Fibroblast of skin of back (primary cell): ENCODE measurements at regions not wholly inside any gene's neighbourhood (a gene's known extent, or its start where the extent isn't known, plus 50 kb on each side); places are given as distances from the start of the nearest gene placed in this dataset.
"Not testable (repeated sequence)": the region's sequence is repeated elsewhere in the genome, so short reads cannot be mapped to it uniquely, and the experiment has no call there.

ENCODE experiments used
- DNase-seq: peaks from one replicate; pipeline ENCODE4 v3.0.0-alpha.2; 2013

DNA sequence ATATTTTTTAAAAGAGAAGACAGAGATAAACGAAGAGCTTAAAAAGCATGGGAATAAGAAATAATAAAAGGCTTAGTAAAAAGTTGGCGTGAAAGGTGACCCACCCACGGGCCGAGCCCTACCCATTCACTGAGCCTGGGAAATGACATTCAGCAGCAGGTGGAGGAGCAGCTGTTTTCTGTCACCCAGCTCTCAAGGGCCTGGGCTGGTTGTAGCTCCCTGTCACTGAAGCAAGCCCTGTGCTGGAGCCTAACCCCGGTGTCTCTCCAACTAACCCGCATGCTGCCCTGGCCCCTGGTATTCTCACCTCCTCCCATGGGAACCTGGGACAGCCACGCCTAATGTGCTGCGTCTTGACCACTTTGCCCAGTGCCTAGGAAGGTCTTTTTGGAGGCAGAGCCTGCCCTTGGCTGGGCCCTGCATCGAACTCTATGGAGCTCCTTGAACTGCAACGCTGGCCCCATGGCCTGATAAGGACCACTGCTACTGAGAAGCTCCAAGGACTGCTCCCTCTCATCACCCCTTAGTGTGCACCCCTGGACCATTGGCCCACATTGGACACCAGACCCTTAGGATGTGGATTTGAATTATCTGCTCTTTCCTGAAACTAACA lies 68.8 kb upstream of the IYD start:
- DNase-seq = no peak

DNA sequence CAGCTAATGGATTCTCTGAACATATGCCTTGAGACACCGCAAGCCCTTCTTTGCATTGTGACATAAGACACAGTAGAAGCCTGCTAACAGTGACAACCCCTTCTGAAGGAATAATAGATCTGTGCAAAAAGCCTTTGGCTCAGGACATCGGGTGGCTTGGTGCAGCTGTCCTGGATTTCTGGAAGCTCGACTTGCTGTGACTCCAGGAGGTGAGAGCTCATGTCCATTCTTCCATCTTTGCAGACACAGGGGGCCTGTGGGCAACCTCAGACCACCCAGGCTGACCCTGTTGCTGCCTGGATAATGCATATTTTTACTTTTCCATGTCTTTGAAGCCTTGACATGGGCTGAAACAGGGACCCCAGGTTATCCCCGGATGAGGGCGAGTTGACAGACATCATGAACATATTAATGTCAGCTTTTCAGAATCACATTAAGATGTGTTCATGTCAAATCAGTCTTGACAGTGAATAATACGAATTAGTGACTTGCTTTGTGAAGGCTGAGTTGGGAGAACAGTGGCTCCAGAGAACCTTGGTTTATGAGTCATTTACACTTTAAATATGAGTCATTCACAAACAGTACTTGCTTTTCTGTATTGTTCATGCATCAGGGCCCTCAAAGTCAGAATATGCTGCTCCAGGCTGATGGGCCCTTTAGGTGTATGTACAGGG lies 66.8 kb upstream of the IYD start:
- DNase-seq = peak; percentile 80

DNA sequence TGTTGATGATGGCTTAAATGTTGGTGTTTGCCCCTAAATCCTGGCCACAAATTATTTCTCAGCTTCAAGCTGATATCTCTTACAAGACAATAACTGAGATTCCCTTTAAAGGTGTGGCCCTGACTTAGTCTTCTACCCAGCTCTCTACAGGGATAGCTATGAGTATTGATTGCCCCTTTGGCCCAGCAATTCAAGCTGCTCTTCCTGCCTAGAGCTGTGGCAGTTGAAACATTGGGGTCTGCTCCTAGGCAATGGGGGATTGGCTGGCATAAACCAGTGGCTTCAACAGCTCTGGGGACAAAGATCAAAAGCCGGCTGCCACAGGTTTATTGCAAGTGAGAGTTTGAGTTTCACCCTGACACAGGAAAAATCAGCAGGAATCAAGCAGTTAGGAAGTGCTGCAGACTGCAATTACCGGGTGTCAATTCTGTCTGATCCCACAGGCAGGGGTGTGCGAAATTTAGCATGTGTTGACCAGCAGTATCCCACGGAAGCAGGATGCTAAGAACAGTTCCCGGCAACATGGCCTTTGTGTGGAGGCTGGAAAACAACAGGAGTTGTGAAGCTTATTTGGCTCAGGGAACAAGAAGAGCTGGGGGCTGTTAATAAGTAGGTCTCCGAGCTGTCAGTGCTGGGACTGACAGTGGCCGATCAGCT lies 66.2 kb upstream of the IYD start:
- DNase-seq = no peak

DNA sequence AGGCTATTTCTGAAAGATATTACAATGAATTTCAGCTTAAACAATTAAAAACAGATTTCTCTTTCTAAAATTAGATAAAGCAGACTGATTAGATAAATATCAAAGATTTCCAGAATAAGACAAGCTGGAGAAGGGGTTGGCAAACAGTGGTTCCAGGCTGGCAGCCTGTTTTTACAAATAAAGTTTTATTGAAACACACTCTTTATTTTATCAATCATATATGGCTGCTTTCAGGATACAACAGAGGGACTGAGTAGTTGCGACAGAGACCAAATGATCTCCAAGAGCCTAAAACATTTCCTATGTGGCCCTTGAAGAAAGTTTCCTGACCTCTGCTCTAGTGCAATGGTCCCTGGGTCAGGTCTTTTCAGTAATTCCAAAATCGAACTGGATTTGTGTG lies 65.6 kb upstream of the IYD start:
- no peak for DNase-seq

DNA sequence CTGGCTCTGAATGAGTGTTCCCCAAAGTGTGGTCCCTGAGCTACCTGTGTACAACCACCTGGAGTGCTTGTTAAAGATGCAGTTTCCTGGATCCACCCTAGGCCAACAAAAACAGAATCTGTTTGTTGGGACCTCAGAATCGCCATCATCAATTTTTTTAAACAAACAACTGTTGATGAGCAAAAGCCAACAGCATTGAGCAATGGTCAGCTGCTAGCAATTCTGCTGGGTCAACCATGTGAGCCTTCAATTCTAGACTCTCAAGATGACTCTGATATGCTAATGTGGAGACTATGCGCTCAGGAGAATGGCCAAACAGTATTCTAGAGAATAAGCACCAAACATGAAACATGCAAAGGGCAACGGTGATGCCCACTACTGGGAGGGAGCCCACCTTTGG lies 64.4 kb upstream of the IYD start:
- DNase-seq = no peak

DNA sequence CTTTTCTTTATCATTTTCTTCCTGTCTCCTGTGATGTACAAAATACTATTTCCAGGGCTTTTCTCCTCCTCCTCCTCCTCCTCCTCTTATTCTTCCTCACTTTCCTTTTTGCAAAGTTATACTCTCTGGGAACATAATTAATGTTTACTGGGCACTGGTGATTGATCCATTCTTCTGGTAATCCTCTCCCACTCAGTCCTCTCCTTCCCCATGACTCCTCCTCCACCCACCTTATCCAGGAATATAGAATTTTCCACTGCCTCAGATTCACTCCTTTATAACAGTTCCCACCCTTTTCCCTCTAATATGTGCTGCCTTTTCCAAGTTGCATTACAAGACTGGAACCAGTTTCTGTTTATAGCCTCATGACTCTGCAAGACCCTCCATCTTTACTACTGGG lies 62.5 kb upstream of the IYD start:
- DNase-seq = no peak

DNA sequence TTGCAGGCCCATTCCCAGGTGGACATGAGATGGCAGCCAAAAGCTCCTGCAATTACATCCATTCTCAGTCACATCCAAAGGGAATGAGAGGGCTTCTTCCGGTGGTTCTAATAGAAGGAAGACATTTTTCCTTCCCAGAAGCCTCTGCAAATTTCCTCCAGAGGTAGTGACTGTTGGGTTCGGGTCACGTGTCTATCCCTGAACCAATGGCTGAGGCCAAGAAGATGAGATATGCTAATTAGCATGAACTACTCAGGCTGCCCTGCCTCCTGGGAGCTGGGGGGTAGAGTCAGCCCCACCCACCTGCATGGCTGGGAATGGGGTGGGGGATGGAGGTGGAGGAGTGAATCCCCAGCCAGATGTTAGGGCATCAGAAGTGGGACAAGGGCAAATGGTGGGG lies 61.3 kb upstream of the IYD start:
- DNase-seq = no peak

DNA sequence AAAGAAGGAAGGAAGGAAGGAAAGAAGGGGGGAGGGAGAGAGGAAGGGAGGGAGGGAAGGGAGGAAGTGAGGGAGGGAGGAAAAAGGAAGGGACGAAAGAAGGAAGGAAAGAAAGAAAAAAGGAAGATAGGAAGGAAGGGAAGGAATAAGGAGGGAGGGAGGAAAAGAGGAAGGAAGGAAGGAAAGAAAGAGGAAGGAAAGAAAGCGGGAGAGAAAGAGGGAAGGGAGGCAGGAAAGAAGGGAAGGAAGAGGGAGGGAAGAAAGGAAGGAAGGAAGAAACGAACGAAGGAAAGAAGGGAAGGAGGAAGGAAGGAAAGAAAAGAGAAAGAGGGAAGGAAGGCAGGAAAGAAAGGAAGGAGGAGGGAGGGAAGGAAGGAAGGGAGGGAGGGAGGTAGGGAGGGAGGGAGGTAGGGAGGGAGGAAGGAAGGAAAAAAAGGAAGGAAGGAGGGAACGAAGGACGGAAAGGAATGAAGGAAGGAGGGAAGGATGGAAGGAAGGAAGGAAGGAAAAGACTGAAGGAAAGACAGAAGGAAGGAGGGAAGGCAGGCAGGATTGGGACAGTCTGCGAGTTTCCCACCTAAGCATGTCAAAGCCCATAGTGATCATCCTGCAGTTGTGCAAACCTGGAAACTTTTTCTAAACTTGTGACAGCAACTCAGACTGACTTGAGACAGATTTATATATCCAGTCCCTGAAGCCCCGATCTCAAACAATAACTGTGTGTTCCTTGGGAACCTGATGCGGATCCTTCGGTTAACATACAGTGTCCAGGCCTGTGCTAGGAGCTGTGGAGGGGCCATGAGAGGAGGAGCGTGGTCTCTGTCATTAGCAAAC lies 59.8 kb upstream of the IYD start:
- no peak for DNase-seq

DNA sequence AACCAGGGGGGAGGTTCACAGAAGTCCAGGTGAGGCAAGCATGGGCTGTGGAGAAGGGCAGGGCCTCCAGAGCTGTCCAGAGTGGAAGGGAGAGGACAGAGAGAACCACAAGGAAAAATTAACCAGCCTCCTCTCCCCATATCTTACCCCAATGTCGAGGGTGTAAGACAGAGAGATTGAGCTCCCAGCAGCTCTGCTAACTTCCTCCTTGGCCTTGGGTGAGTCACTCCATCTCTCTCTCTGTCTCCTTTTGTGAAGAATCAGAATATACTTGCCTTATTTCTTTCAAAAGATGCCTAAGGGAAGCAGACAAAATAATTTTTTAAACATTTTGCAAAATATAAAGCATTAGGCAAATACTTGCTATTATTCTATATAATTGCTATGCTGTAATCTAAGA lies 58.3 kb upstream of the IYD start:
- no peak for DNase-seq

DNA sequence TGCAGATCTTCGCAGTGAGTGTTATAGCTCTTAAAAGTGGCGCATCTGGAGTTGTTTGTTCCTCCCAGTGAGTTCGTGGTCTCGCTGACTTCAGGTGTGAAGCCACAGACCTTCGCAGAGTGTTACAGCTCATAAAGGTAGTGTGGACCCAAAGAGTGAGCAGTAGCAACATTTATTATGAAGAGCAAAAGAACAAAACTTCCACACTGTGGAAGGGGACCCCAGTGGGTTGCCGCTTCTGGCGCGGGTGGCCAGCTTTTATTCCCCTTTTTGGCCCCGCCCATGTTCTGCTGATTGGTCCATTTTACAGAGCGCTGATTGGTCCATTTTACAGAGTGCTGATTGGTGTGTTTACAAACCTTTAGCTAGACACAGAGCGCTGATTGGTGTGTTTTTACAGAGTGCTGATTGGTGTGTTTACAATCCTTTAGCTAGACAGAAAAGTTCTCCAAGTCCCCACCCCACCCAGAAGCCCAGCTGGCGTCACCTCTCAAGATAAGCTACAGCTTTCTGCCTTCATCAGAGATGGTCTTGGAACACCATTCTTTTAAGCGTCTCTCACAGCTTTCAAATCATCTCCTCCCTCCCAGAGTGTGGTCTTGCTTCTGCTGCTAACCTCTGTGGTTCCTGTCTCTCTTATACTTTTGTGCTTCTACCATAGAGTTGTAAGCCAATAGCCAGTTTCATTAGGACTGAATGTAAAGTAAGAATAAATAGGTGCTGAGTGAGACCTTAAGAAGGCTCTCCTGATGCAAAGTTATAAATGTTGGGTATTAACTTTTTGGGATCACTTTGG lies 57.5 kb upstream of the IYD start:
- DNase-seq = not testable (repeated sequence)

DNA sequence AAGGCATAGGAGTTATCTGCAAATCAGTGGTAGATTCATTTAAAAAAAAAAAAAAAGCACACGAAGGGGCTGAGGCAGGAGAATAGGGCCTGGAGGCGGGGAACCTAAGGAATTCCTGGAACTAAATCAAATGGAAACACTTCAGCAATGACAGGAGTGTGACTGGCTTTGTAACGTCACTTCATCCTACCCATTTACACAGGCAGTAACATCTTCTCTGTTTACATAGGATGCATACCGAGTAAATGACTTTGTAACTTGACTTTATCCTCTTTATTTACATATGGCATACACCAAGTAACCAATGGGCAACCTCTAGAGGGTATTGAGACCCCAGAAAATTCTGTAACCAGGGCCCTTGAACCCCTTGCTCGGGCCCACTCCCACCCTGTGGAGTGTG lies 56.4 kb upstream of the IYD start:
- no peak for DNase-seq

DNA sequence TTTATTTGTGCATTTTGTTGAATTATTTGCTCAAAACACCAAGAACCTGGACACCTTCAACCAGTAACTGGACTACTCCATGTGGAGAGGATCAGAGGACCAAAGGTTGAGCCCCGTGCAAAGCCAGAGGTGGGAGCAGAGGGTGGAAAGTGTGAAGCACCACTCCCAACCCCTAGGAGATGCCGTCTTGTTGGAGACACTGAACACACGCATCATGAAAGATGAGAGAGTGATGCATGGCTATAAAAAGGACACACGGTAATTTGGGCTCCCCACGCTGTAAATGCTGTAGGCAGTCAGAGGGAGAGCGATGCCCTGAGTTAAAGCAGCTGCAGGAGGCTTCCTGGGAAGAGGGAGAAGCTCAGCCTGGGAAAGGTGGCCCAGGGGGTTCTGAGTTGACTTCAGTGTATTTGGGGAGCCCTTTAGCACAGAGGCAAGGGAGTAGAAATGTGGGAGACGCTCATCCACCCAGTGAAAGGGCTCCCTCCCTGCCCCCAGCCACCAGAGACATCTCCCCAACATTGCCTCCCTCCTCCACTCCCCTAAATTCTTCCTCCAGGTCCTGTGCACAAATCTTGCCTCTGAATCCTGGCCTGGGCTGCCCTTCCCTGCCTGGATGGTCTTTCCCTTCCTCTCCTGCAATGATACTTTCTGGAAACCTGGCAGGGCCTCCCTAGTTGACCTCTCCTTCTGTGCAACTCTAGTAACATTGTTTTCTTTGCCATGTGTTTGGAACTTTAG lies 55.8 kb upstream of the IYD start:
- no peak for DNase-seq

DNA sequence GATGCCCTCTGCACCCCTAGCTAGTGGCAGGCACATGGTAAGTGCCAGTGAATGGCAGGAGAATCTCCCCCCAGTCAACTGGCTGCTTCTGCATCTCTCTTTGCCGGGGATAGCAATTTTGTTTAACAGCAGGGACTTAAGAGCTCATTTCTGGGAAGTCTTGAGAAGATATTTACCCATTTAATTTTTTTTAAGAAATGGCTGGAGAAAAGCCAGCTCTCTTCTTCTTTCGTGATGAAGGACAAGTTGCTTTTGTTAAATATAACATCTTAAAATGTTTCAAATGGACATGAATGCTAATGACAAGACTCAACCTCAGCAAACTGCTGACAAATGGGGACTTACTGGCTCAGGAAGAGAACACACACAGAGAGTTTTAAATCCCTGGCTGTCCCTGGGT lies 55.0 kb upstream of the IYD start:
- no peak for DNase-seq

DNA sequence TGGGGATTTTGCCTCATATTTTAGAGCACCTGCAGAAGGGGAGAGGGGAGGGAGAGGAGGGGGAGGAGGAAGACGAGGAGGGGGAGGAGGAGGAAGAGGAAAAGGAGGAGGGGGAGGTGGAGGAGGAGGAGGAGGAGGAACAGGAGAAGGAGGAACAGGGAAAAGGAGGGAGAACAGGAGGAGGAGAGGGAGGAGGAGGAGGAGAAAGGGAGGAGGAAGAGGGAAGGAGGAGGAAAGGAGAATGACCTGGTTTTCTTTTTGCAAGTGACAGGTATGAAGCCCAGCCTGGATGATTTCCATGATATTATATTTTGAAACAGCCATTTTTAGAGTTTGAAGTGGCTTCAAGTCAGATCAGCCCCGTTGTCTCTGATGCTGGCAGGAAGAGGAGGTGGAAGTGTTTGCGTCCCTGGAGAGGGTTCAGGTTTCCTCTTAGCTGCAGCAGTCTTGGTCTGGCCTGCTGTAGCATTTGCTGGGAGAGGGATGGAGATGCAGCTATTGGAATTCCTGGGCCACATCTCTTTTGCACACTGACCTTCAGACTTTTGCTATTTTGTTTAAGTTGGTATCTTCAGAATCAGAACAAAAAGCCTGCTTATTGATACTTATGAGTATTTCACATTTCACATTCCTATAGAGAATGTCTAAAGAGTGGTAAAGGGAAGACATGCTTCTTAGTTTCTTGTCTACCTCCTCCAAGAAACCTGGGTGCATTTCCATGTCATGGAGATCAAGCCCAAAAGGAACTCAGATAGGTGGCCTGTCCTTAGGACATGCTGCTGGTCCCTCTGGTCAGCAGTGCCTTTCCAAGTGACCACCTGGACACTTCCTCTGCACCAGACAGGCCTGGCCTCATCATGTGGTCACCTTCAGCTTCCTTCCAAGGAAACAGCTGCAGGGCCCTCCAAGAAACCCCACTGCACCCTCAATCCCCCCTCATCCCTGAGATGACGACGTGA lies 54.3 kb upstream of the IYD start:
- DNase-seq = no peak

DNA sequence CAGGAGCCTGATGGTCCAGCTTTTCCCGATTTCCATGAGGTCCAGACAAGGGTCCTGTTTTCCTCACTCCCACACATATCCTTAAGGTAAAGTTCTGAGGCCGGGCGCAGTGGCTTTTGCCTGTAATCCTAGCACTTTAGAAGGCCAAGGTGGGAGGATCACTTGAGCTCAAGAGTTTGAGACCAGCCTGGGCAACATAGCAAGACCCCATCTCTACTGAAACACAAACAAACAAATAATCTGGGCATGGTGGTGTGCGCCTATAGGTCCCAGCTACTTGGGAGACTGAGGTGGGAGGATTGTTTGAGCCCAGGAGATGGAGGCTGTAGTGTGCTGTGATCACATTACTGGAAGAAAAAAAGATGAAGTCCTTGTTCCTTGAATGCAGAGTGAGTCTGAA lies 53.2 kb upstream of the IYD start:
- DNase-seq = no peak

DNA sequence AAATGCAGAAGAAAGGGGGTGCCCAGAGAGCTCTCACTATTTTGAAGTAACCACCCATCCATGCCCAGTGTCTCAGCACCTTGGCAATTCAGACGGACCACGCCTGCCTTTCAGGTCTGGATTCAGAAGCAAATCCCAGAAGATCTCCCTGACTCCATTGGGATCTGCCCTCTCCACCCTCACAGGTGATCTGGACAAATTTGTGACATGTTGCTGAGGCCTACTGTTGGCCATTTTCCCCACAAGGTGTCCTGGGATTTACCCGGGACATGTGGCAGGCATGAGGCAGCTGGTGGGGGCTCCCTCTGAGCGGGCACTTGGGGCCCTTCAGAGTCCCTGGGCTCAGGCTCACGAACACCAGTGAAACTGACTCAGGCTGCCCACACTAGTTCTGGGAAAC lies 51.9 kb upstream of the IYD start:
- DNase-seq = no peak
